ENCODE measurements at regions not wholly inside any gene's neighbourhood (a gene's known extent, or its start where the extent isn't known, plus 50 kb on each side); places are given as distances from the start of the nearest gene placed in this dataset.

DNA sequence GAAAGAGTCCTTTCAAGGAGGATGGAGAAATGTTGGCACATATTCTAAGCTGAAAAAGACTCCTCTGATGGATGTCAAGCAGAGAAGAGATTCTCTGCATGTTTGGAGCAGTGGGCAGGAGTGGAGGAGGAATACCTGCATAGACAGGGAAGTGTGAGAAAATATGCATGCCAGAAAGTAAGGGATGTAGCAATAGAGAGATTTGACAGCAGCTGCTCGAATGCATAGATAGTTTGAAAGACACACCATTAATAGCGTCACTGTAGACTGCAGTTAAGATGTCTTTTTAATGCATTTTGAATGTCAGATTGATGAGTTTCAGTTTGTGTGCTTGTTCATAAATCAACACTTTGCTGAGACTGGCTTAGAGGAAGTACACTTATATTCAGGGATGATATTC lies 169.9 kb upstream of the POT1 start:
- intact Hi-C loops (cut with DNase I), result no loop called here
- no peaks in the 10 kb centered on the region for H3K4me1 ChIP-seq (replicated peaks)
- no peak overlapping the region for H3K4me3 ChIP-seq
- H3K27me3 ChIP-seq (replicated peaks; ENCODE audit: insufficient read depth), result no peaks in the 10 kb centered on the region
- no peak for DNase-seq (ENCODE audit: low spot score)
- TF ChIP-seq POLR2AphosphoS5 (IDR thresholded peaks at IDR 0.05) (no peak), POLR2A (IDR thresholded peaks at IDR 0.05) (no peak)
- TF ChIP-seq, protein P1, sequence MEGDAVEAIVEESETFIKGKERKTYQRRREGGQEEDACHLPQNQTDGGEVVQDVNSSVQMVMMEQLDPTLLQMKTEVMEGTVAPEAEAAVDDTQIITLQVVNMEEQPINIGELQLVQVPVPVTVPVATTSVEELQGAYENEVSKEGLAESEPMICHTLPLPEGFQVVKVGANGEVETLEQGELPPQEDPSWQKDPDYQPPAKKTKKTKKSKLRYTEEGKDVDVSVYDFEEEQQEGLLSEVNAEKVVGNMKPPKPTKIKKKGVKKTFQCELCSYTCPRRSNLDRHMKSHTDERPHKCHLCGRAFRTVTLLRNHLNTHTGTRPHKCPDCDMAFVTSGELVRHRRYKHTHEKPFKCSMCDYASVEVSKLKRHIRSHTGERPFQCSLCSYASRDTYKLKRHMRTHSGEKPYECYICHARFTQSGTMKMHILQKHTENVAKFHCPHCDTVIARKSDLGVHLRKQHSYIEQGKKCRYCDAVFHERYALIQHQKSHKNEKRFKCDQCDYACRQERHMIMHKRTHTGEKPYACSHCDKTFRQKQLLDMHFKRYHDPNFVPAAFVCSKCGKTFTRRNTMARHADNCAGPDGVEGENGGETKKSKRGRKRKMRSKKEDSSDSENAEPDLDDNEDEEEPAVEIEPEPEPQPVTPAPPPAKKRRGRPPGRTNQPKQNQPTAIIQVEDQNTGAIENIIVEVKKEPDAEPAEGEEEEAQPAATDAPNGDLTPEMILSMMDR (IDR thresholded peaks at IDR 0.05), result no peak
- H3K36me3 ChIP-seq, result no peaks in the 10 kb centered on the region
- no peak overlapping the region for H3K27ac ChIP-seq
- WGBS, result 49% methylated on average over 2 of the region's 2 CpGs
- no peaks in the 10 kb centered on the region for H3K9me3 ChIP-seq

DNA sequence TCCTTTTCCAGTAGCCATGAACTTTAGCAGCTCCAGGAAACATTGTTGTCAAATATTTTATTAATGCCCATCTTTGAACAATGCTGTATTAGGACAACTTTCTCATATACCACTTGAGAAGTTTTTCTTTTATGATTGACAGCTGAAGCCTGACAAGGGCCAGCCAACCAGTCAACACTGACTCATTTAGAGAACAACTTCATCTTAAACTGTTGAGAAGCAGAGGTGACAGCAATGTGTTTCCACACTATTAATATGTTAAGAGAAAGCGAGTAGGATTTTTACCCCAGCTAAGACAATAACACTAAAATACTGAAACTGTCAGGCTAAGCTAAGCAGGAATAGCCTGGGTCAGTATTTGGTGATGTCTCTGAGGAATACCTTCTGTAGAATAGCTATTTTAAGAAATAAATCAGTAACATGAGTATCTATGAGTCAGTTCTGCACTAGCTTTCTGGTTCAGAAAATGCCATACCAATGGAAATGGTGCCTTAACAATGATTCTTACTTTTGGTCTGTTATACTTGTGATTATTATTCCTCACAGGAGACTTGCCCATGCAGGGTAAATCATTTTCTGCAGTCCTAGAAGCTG lies 168.8 kb upstream of the POT1 start:
- Histone ChIP-seq H3K4me3 (no peak overlapping the region), H3K27ac (no peak overlapping the region), H3K4me1 (replicated peaks) (no peaks in the 10 kb centered on the region), H3K27me3 (replicated peaks; ENCODE audit: insufficient read depth) (no peaks in the 10 kb centered on the region), H3K9me3 (no peaks in the 10 kb centered on the region), H3K36me3 (no peaks in the 10 kb centered on the region)
- no peak for TF ChIP-seq POLR2A (IDR thresholded peaks at IDR 0.05)
- TF ChIP-seq POLR2AphosphoS5 (IDR thresholded peaks at IDR 0.05), result no peak
- TF ChIP-seq, protein P1 (IDR thresholded peaks at IDR 0.05), result no peak
- 87% methylated on average over 1 of the region's 1 CpG for WGBS
- no peak for DNase-seq (ENCODE audit: low spot score)
- intact Hi-C loops (cut with DNase I), result no loop called here

DNA sequence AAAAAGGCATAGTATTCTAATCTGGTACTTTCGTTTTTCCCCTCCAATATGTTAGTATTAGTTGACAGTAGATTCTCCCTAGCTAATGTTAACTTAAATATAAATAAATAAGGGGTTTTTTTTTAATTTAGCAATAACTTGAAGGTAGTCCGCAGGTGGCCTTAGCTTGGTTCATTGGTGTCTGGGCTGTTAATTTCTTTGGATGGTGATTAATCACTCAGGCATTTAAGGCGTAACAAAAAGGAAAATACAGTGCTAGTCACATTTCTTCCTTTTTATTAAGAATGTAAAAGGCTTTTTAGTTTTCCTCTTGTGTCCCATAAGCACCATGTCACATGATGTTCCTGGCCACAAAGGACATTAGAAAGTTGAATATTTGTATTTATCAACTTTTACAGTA lies 161.0 kb upstream of the POT1 start:
- intact Hi-C loops (cut with DNase I), result no loop called here
- H3K27me3 ChIP-seq (replicated peaks; ENCODE audit: insufficient read depth), result no peaks in the 10 kb centered on the region
- no peaks in the 10 kb centered on the region for H3K36me3 ChIP-seq
- 75% methylated on average over 3 of the region's 3 CpGs for WGBS
- no peak overlapping the region for H3K4me3 ChIP-seq
- no peak overlapping the region for H3K27ac ChIP-seq
- DNase-seq (ENCODE audit: low spot score), result no peak
- H3K9me3 ChIP-seq, result no peaks in the 10 kb centered on the region
- no peaks in the 10 kb centered on the region for H3K4me1 ChIP-seq (replicated peaks)
- no peak for TF ChIP-seq POLR2AphosphoS5 (IDR thresholded peaks at IDR 0.05)
- TF ChIP-seq POLR2A (IDR thresholded peaks at IDR 0.05), result no peak
- TF ChIP-seq, protein P1 (IDR thresholded peaks at IDR 0.05), result no peak

DNA sequence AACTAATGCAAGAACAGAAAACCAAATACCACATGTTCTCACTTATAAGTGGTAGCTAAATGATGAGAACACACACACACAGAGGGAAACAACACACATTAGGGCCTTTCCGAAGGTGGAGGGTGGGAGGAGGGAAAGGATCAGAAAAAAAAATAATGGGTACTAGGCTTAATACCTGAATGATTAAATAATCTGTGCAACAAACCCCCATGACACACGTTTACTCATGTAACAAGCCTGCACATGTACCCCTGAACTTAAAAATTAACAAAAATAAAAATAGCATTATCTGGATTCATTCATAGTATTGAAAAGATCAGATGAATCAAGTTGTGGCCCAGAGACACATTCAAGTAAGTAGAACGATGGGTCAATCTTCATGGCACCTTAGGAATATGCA lies 159.5 kb upstream of the POT1 start:
- Histone ChIP-seq H3K9me3 (no peaks in the 10 kb centered on the region), H3K4me1 (replicated peaks) (no peaks in the 10 kb centered on the region), H3K36me3 (no peaks in the 10 kb centered on the region), H3K4me3 (no peak overlapping the region), H3K27ac (no peak overlapping the region), H3K27me3 (replicated peaks; ENCODE audit: insufficient read depth) (no peaks in the 10 kb centered on the region)
- intact Hi-C loops (cut with DNase I), result no loop called here
- no peak for DNase-seq (ENCODE audit: low spot score)
- 79% methylated on average over 3 of the region's 3 CpGs for WGBS
- TF ChIP-seq POLR2A (IDR thresholded peaks at IDR 0.05), result no peak
- no peak for TF ChIP-seq POLR2AphosphoS5 (IDR thresholded peaks at IDR 0.05)

DNA sequence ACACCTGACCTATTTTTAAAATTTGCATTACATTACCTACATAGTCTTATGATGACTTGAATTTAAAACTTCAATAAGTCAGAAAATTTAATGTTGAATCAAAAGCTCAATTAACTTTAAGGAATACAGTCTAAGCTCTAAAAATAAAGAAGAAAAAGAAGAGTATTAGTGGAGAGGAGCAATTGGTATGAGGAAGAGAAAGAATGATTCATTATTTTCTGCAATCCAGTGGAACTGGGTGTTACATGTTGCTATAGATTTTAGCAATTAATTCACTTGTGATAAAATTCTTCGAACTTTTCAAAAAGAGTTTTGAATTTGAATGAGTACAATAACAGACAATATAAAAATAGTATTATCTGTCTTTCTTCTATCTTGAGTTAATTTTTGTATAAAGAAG lies 158.9 kb upstream of the POT1 start:
- Histone ChIP-seq H3K27me3 (replicated peaks; ENCODE audit: insufficient read depth) (no peaks in the 10 kb centered on the region), H3K4me3 (no peak overlapping the region), H3K4me1 (replicated peaks) (no peaks in the 10 kb centered on the region), H3K9me3 (no peaks in the 10 kb centered on the region), H3K27ac (no peak overlapping the region), H3K36me3 (no peaks in the 10 kb centered on the region)
- no peak for DNase-seq (ENCODE audit: low spot score)
- no peak for TF ChIP-seq POLR2AphosphoS5 (IDR thresholded peaks at IDR 0.05)
- no peak for TF ChIP-seq POLR2A (IDR thresholded peaks at IDR 0.05)
- TF ChIP-seq, protein P1 (IDR thresholded peaks at IDR 0.05), result no peak
- WGBS, result 97% methylated on average over 1 of the region's 1 CpG
- intact Hi-C loops (cut with DNase I), result no loop called here

Measured in prostate gland (tissue), 2 donors.